ENCODE measurements at regions not wholly inside any gene's neighbourhood (a gene's known extent, or its start where the extent isn't known, plus 50 kb on each side); places are given as distances from the start of the nearest gene placed in this dataset.
"Not testable (repeated sequence)": the region's sequence is repeated elsewhere in the genome, so short reads cannot be mapped to it uniquely, and the experiment has no call there.

- no peak for DNase-seq (ENCODE audit: low spot score)
Measured at GRCh38 chr3:159378396-159379194, 576.7 kb downstream of the MFSD1 start.

GRCh38 chr3:159380891-159381290, 579.0 kb downstream of the MFSD1 start:
- DNase-seq (ENCODE audit: low spot score), result no peak

DNA sequence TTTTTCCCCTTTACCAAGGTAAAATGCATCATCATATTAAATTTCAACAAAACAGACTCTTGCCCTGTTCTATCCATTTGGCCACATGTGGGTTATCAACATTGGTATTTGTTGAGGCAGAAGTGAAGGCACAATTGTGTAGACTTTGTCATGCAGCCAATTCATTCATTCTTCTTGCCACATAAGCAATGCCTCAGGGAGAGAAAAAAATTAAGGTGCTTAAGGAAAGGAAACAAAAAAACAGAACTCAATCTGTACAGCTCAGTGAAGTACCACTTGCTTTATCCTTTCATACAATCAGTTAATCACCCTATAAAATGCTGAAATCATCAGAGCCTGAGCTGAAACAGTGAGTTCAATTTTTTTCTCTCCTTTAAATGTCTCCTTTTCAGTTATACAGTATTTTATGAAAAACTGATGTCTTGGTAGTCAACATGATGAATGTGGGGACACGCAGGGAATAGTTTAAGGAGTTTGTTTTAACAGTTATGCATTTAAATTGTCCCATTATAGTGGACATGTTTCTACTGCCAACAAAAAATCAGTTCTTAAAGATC, 588.9 kb downstream of the MFSD1 start:
- DNase-seq (ENCODE audit: low spot score), result no peak

DNA sequence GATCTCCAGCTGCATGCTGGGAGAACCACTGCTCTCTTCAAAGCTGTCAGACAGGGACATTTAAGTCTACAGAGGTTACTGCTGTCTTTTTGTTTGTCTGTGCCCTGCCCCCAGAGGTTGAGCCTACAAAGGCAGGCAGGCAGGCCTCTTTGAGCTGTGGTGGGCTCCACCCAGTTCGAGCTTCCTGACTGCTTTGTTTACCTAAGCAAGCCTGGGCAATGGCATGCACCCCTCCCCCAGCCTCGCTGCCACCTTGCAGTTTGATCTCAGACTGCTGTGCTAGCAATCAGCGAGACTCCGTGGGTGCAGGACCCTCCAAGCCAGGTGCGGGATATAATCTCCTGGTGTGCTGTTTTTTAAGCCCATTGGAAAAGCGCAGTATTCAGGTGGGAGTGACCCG, 591.0 kb upstream of the IL12A start:
- not testable (repeated sequence) for DNase-seq (ENCODE audit: low spot score)

DNA sequence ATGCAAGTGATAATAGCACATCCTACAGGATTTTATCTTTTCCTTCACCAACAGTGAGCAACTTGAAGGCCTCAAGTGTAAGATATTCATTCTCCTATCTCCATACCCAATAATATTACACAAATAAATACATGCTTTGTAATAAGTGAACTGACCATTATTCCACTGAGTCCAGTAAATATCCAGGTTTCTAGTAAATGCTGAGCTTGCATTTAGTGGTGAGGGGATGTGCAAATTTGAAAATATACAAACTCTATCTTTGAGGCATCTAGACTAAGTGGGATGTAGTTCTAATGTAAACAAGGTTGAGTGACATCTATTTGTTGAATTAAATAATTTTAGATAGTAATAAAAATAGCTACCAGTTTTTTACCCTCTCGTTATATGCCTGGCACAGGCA, 587.6 kb upstream of the IL12A start:
- no peak for DNase-seq (ENCODE audit: low spot score)

DNA sequence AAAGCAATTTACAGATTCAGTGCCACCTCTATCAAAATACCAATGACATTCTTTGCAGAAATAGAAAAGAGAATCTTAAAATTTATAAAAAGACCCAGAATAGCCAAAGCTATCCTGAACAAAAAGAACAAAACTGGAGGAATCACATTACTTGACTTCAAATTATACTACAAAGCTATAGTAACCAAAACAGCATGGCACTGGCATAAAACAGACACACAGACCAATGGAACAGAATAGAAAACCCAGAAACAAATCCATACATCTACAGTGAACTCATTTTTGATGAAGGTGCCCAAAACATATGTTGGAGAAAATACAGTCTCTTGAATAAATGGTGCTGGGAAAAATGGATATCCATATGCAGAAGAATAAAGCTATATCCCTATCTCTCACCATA, 578.9 kb upstream of the IL12A start:
- not testable (repeated sequence) for DNase-seq (ENCODE audit: low spot score)

GRCh38 chr3:159413319-159413718, 575.3 kb upstream of the IL12A start:
- no peak for DNase-seq (ENCODE audit: low spot score)

- no peak for DNase-seq (ENCODE audit: low spot score)
Measured at GRCh38 chr3:159416856-159417255, 571.8 kb upstream of the IL12A start.

- DNase-seq (ENCODE audit: low spot score), result no peak
Measured at GRCh38 chr3:159417761-159418160, 570.9 kb upstream of the IL12A start.

DNA sequence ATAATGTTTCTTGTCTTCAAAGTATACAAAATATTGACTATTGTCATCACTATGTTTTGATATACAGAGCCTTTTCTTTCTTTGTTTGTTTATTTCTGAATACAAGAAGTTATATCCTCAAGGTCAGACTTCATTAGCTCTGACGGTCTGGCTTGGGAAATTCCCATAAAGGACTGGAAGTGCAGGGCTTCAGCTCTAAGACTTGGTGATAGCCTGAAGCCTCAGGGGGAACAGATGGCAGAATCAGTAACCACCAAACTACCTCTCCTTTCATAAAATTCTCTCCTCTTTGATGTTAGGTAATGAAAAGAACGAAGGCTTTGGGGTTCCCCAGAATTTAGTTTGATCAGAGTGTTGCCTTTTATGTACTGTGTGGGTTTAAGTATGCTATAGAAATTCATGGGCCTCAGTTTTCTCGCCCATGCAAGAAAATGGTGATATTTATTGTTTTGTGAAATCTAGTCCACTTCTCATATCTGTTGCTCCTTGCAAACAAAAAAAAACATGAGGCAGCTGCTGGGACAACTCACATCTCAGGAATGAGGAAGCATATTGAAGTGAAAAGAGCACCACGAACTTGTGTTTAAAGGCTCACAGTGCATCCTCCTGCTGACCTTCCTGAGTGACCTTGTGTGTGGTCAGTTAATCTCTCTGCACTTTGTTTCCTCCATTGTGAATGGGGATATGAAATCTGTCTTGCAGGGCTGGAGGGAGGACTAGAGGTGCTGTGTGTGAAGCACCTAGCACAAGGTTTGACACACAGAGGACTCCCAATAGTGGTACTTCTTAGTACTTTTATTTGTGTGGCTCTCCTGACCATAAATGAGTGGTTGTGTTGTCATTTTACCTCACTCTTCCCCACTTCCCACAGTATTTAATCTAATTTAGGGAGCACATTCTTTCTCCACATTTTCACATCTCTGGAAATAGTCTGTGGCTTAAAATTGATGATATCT, 569.8 kb upstream of the IL12A start:
- DNase-seq (ENCODE audit: low spot score), result peak; percentile 38

- no peak for DNase-seq (ENCODE audit: low spot score)
Measured at GRCh38 chr3:159429702-159430101, 558.9 kb upstream of the IL12A start.

DNA sequence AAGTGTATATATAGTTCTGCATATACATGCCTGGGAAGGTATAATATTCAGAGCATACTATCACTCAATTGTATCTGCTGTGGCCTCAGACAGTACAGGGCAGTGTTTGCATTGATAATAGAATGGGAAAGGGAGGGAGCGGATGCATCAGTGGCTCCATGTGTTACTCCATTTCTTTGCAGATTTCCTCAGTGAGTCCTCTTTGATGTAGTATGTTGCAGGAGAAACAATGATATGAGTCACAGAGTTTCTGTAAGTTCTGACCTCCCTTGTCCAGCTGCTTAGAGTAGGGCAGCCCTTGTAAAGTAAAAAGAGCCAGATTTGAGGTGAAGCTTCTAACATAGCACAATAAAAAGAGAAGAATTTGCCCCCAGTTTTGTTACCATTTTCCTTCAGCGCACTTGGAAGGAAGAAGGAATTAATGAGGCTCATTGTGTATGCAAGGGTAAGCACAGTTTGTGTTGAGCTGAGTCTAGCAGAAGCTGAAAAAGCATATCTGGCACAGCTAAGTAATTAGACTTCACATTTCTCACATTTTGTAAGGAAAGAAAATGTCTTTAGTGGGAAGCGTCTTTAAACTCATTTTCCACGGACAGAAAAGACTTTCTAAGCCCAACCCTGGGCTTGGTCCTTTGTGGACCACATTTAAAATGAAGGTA, 555.8 kb upstream of the IL12A start:
- no peak for DNase-seq (ENCODE audit: low spot score)

DNA sequence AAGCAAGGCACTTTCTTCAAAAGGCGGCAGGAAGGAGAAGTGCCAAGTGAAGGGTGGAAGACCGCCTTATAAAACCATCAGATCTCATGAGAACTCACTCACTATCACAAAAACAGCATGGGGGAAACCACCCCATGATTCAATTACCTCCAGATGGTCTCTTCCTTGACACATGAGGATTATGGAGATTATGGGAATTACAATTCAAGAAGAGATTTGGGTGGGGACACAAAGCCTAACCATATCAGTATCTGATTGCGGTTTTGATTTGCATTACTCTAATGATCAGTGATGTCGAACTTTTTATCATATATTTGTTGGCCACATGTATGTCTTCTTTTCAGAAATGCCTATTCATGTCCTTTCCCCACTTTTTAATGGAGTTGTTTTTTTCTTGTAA, 549.3 kb upstream of the IL12A start:
- no peak for DNase-seq (ENCODE audit: low spot score)

- no peak for DNase-seq (ENCODE audit: low spot score)
Measured at GRCh38 chr3:159441279-159441678, 547.4 kb upstream of the IL12A start.

DNA sequence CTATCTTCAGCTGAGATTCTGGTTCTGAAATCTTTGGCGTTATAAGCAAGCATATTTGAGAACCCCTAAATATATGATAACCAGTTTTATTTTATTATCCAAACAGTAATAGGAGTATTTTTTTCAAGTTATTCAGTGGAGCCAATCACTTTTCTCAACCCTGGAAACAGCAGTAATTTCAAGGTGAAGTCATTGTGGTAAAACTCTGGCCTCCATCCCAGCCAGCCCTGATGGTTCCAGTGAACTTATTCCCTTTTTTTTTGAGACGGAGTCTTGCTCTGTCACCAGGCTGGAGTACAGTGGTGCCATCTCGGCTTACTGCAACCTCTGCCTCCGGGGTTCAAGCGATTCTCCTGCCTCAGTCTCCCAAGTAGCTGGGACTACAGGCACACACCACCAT, 545.4 kb upstream of the IL12A start:
- peak; percentile 52 for DNase-seq (ENCODE audit: low spot score)

DNA sequence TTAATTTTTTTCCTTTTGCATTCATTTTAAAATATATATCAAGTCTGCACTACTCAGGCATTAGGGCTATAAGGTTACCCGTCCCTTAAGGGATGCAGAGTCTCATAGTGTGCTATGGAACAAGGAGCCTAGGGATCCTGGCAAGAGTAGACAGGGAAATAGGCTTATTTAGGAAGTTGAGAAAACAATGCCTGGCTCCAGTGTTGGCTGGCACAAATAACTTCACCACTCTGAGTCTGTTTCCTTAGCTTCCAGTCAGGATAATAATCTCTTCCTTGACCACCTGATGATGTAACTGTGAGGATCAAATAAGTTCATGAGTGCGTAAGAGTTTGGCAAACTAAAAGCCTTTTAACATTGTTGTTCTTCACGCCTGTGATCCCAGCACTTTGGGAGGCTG, 540.8 kb upstream of the IL12A start:
- no peak for DNase-seq (ENCODE audit: low spot score)

- no peak for DNase-seq (ENCODE audit: low spot score)
Measured at GRCh38 chr3:159448902-159449301, 539.7 kb upstream of the IL12A start.

DNA sequence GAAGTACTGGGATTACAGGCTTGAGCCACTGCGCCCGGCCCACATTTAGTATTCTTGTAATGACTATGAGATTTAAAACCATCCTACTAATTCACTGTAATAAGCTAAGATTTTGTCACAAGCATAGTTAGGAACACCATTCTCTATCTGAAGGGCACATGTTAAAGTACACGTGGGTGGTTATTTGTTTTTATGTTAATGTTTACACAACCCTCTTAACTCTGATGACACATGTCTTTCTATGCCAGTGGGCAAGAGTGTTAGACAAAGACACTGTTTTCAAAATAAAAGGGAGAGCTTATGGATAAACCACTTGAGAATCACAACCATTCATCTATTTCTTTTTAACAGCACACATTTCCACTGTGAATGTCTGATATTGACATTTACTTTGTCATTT, 537.6 kb upstream of the IL12A start:
- DNase-seq (ENCODE audit: low spot score), result no peak

- no peak for DNase-seq (ENCODE audit: low spot score)
Measured at GRCh38 chr3:159451482-159451881, 537.2 kb upstream of the IL12A start.

DNA sequence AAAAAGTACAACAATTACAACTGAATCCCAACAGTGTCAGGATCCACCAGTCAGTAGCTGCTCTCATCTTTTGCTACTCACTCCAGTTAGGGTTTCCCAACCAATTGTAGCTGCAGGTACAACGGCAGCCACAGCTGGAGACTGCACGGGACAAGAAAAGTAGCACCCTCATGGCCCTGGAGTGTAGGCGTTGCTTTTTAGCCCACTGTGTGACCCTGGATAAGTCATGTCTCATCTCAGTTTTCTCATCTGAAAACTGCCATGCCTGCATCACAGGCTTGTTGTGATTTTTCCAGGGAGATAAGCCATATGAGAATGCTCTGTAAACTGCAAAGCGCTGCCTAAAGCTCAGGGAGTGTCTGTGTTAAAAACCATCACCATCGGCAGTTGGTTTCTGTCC, 535.6 kb upstream of the IL12A start:
- no peak for DNase-seq (ENCODE audit: low spot score)

DNA sequence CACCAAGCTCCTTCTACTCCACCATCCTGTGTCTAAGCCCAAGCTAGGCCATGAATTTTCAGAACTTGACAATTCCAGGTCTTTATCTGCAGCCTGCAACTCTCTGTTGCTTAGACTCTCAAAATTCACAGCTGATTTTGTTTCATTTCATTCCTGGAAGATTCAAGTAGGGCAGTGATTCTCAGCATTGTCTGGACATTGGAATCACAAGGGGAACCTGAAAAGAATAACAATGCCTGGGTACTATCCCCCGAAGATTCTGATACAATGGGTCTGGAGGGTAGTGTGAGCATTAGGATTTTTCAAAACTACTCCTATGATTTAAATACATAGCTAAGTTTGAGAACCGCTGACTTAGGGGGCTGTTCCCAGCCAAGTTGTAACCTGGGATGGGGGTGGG, 534.7 kb upstream of the IL12A start:
- DNase-seq (ENCODE audit: low spot score), result no peak

DNA sequence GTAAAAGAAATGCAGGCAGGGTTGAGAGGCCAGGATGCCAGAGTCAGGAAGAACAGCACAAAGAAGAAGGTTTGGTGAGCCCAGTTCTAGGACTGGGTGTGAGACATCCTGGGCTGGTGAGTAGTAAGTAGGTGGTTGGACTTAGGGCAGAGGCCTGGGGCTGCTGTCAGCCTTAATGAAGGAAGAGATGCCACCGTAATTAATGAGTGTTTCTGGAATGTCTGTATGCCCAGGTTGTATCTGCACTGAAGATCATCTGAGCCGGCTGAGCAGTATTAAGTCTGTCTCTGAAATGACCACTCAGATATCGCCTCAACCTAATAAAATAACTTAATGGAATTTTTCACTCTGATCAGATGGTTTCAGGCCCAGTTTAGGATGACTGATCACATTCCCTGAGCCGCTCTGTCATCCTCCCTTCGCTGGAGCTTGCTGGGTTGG, 532.9 kb upstream of the IL12A start:
- peak; percentile 6 for DNase-seq (ENCODE audit: low spot score)

All from AG08395 (cell line).